PC-9 (cell line): ENCODE measurements at regions not wholly inside any gene's neighbourhood (a gene's known extent, or its start where the extent isn't known, plus 50 kb on each side); places are given as distances from the start of the nearest gene placed in this dataset.

Experiments used
- BruUV-seq: library from RNA; stranded (reverse); fragments of 400-500 nt; replicated peaks from 2 replicates; lab custom pipeline; 2021; lab: Mats Ljungman, UMichigan
- CTCF ChIA-PET: fragments of 300-600 bp; sonication (Branson Sonifier 250); formaldehyde crosslinking; loops from one replicate; lab custom pipeline; 2022; ENCODE audit warnings: antibody characterized with exemption; lab: Charles Lee
- POLR2A ChIA-PET: fragments of 300-600 bp; sonication (Branson Sonifier 250); formaldehyde crosslinking; loops from one replicate; lab custom pipeline; 2022; ENCODE audit warnings: antibody characterized with exemption; ENCODE audit not compliant: unreplicated experiment; lab: Charles Lee
- DNase-seq, 2 experiments: peaks; one replicate each; pipeline versions ENCODE4 v3.0.0 to v3.0.0-alpha.2; 2015 to 2022; ENCODE audit warnings: mixed read lengths in 1 of 2
- H2AFZ ChIP-seq: fragments of 200-600 bp; sonication (generic); 2 replicates; pipeline ENCODE4 v1.8.1; 2017; ENCODE audit warnings: antibody characterized with exemption
- H3F3A ChIP-seq: fragments of 200-600 bp; sonication (generic); 2 replicates; pipeline ENCODE4 v1.8.1; 2017; ENCODE audit warnings: antibody characterized with exemption, mild to moderate bottlenecking, low read depth; ENCODE audit not compliant: insufficient read depth
- H3K27ac ChIP-seq: fragments of 200-600 bp; sonication (generic); 2 replicates; pipeline ENCODE4 v1.6.1; 2016; ENCODE audit warnings: mixed run types
- H3K27me3 ChIP-seq: fragments of 200-600 bp; sonication (generic); 2 replicates; pipeline ENCODE4 v1.6.1; 2016; ENCODE audit warnings: low read depth, mixed run types; ENCODE audit not compliant: insufficient read depth
- H3K36me3 ChIP-seq: fragments of 200-600 bp; sonication (generic); 2 replicates; pipeline ENCODE4 v1.6.1; 2016; ENCODE audit warnings: low read depth, mixed run types
- H3K4me1 ChIP-seq: fragments of 200-600 bp; sonication (generic); replicated peaks from 2 replicates; pipeline ENCODE4 v1.6.1; 2016; ENCODE audit warnings: mixed run types; ENCODE audit not compliant: insufficient read depth
- H3K4me2 ChIP-seq: fragments of 200-600 bp; sonication (generic); 2 replicates; pipeline ENCODE4 v1.6.1; 2017; ENCODE audit warnings: mixed run types
- H3K4me3 ChIP-seq: fragments of 200-600 bp; sonication (generic); 2 replicates; pipeline ENCODE4 v1.6.1; 2016; ENCODE audit warnings: mixed run types
- H3K79me2 ChIP-seq: fragments of 200-600 bp; sonication (generic); 2 replicates; pipeline ENCODE4 v1.6.1; 2017; ENCODE audit warnings: low read depth, mixed run types
- H3K9me2 ChIP-seq: fragments of 200-600 bp; sonication (generic); 2 replicates; pipeline ENCODE4 v1.8.1; 2017; ENCODE audit warnings: mild to moderate bottlenecking; ENCODE audit not compliant: insufficient read depth
- H3K9me3 ChIP-seq: fragments of 200-600 bp; sonication (generic); 2 replicates; pipeline ENCODE4 v1.8.1; 2016; ENCODE audit warnings: low read depth; ENCODE audit not compliant: insufficient read depth
- H4K20me1 ChIP-seq: fragments of 200-600 bp; sonication (generic); 2 replicates; pipeline ENCODE4 v1.8.1; 2017; ENCODE audit not compliant: insufficient read depth
- EZH2 ChIP-seq: fragments of 200-600 bp; sonication (generic); IDR thresholded peaks from 2 replicates; pipeline ENCODE4 v1.8.0; 2017; ENCODE audit warnings: antibody characterized with exemption, low read depth
- intact Hi-C: fragments of 100-400 bp; cut with micrococcal nuclease; formaldehyde crosslinking; loops from one replicate; pipeline ENCODE4 v1.10.0; 2022; ENCODE audit not compliant: unreplicated experiment
- TF ChIP-seq, protein P1 (sequence below): fragments of 200-600 bp; sonication (generic); conservative IDR thresholded peaks from 2 replicates; pipeline ENCODE4 v1.6.1; 2017; ENCODE audit warnings: mixed run types, antibody characterized with exemption, mild to moderate bottlenecking, moderate library complexity

GRCh38 chr2:83941886-83942285, 517.2 kb downstream of the SUCLG1 start:
- DNase-seq, result no peak
- CTCF ChIA-PET, result no interaction called here
- Histone ChIP-seq H3K4me3 (no peak overlapping the region), H3K36me3 (no peaks in the 10 kb centered on the region), H2AFZ (no peak overlapping the region), H3K4me1 (no peaks in the 10 kb centered on the region), H3K9me3 (no peaks in the 10 kb centered on the region), H3K27me3 (no peaks in the 10 kb centered on the region), H3F3A (no peaks in the 10 kb centered on the region), H3K79me2 (no peaks in the 10 kb centered on the region), H3K27ac (no peak overlapping the region), H3K9me2 (no peaks in the 10 kb centered on the region), H4K20me1 (no peaks in the 10 kb centered on the region), H3K4me2 (no peak overlapping the region)
- no peak for TF ChIP-seq EZH2
- TF ChIP-seq, protein P1, sequence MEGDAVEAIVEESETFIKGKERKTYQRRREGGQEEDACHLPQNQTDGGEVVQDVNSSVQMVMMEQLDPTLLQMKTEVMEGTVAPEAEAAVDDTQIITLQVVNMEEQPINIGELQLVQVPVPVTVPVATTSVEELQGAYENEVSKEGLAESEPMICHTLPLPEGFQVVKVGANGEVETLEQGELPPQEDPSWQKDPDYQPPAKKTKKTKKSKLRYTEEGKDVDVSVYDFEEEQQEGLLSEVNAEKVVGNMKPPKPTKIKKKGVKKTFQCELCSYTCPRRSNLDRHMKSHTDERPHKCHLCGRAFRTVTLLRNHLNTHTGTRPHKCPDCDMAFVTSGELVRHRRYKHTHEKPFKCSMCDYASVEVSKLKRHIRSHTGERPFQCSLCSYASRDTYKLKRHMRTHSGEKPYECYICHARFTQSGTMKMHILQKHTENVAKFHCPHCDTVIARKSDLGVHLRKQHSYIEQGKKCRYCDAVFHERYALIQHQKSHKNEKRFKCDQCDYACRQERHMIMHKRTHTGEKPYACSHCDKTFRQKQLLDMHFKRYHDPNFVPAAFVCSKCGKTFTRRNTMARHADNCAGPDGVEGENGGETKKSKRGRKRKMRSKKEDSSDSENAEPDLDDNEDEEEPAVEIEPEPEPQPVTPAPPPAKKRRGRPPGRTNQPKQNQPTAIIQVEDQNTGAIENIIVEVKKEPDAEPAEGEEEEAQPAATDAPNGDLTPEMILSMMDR, result no peak
- POLR2A ChIA-PET, result no interaction called here
- intact Hi-C loops, result no loop called here
- no TSS peak for BruUV-seq

- Histone ChIP-seq H3K27me3 (no peaks in the 10 kb centered on the region), H2AFZ (no peak overlapping the region), H3K4me3 (no peak overlapping the region), H3K27ac (no peak overlapping the region), H3K4me2 (no peak overlapping the region), H3K9me3 (no peaks in the 10 kb centered on the region), H3K36me3 (no peaks in the 10 kb centered on the region), H3K79me2 (no peaks in the 10 kb centered on the region), H4K20me1 (no peaks in the 10 kb centered on the region), H3K9me2 (no peaks in the 10 kb centered on the region), H3F3A (no peaks in the 10 kb centered on the region), H3K4me1 (no peaks in the 10 kb centered on the region)
- intact Hi-C loops, result no loop called here
- no peak for DNase-seq
- BruUV-seq, result no TSS peak
- POLR2A ChIA-PET, result no interaction called here
- TF ChIP-seq, protein P1, result no peak
- no peak for TF ChIP-seq EZH2
- CTCF ChIA-PET, result no interaction called here
These were observed 525.3 kb downstream of the SUCLG1 start for GRCh38 chr2:83933749-83934148.

- H3K4me1 ChIP-seq, result no peaks in the 10 kb centered on the region
- no peak for TF ChIP-seq EZH2
- TF ChIP-seq, protein P1, result no peak
- POLR2A ChIA-PET, result no interaction called here
- H3K9me3 ChIP-seq, result no peaks in the 10 kb centered on the region
- no peak overlapping the region for H3K27ac ChIP-seq
- no peak overlapping the region for H3K4me3 ChIP-seq
- H4K20me1 ChIP-seq, result no peaks in the 10 kb centered on the region
- H3K36me3 ChIP-seq, result no peaks in the 10 kb centered on the region
- BruUV-seq, result no TSS peak
- H3K27me3 ChIP-seq, result no peaks in the 10 kb centered on the region
- CTCF ChIA-PET, result no interaction called here
- H3K4me2 ChIP-seq, result no peak overlapping the region
- H3K79me2 ChIP-seq, result no peaks in the 10 kb centered on the region
- H3K9me2 ChIP-seq, result no peaks in the 10 kb centered on the region
- no peak for DNase-seq
- intact Hi-C loops, result no loop called here
- H3F3A ChIP-seq, result no peaks in the 10 kb centered on the region
- no peak overlapping the region for H2AFZ ChIP-seq
These were observed 535.5 kb downstream of the SUCLG1 start for GRCh38 chr2:83923531-83923930.
